ENCODE measurements at regions not wholly inside any gene's neighbourhood (a gene's known extent, or its start where the extent isn't known, plus 50 kb on each side); places are given as distances from the start of the nearest gene placed in this dataset.
"Not testable (repeated sequence)": the region's sequence is repeated elsewhere in the genome, so short reads cannot be mapped to it uniquely, and the experiment has no call there.

- DNase-seq: no peak
These were observed 123.1 kb upstream of the GPR12 start for GRCh38 chr13:26883613-26884257.

GRCh38 chr13:26882731-26883130 lies 122.1 kb upstream of the GPR12 start:
- DNase-seq: no peak

- DNase-seq: no peak
These were observed 120.6 kb upstream of the GPR12 start for GRCh38 chr13:26881154-26881553.

GRCh38 chr13:26880735-26881134 lies 120.1 kb upstream of the GPR12 start:
- DNase-seq: no peak

- no peak for DNase-seq
These were observed 117.9 kb upstream of the GPR12 start for GRCh38 chr13:26878438-26878837.

- no peak for DNase-seq
These were observed 112.8 kb upstream of the GPR12 start for GRCh38 chr13:26873386-26873698.

GRCh38 chr13:26872525-26873385 lies 112.2 kb upstream of the GPR12 start:
- DNase-seq: peak; percentile 74

- peak; percentile 22 for DNase-seq
These were observed 107.0 kb upstream of the GPR12 start for GRCh38 chr13:26867451-26868091.

- DNase-seq: no peak
These were observed 104.0 kb upstream of the GPR12 start for GRCh38 chr13:26864576-26864975.

- no peak for DNase-seq
These were observed 101.4 kb upstream of the GPR12 start for GRCh38 chr13:26861941-26862340.

- DNase-seq: no peak
These were observed 95.3 kb upstream of the GPR12 start for GRCh38 chr13:26855921-26856320.

GRCh38 chr13:26855071-26855470 lies 94.5 kb upstream of the GPR12 start:
- no peak for DNase-seq

- no peak for DNase-seq
These were observed 92.7 kb upstream of the GPR12 start for GRCh38 chr13:26853323-26853722.

GRCh38 chr13:26847281-26847680 lies 86.7 kb upstream of the GPR12 start:
- DNase-seq: no peak

- DNase-seq: not testable (repeated sequence)
These were observed 84.5 kb upstream of the GPR12 start for GRCh38 chr13:26845063-26845462.

- no peak for DNase-seq
These were observed 79.1 kb upstream of the GPR12 start for GRCh38 chr13:26839682-26840081.

GRCh38 chr13:26838821-26839220 lies 78.2 kb upstream of the GPR12 start:
- DNase-seq: no peak

GRCh38 chr13:26837997-26838396 lies 77.4 kb upstream of the GPR12 start:
- no peak for DNase-seq

- DNase-seq: no peak
These were observed 76.5 kb upstream of the GPR12 start for GRCh38 chr13:26837102-26837501.

GRCh38 chr13:26836626-26837025 lies 76.0 kb upstream of the GPR12 start:
- no peak for DNase-seq

- no peak for DNase-seq
These were observed 74.1 kb upstream of the GPR12 start for GRCh38 chr13:26834646-26835045.

- no peak for DNase-seq
These were observed 70.8 kb upstream of the GPR12 start for GRCh38 chr13:26831336-26831908.

- DNase-seq: no peak
These were observed 69.1 kb upstream of the GPR12 start for GRCh38 chr13:26829716-26830115.

GRCh38 chr13:26824581-26824980 lies 64.0 kb upstream of the GPR12 start:
- DNase-seq: no peak

Measured in activated CD4-positive, alpha-beta T cell treated with anti-CD3 and anti-CD28 coated beads for 48 hours (primary cell).